ENCODE measurements at regions not wholly inside any gene's neighbourhood (a gene's known extent, or its start where the extent isn't known, plus 50 kb on each side); places are given as distances from the start of the nearest gene placed in this dataset.

- 75 to 80% (median 76%) methylated on average over 3 of the region's 3 CpGs for WGBS, 5 donors
- H3K9me3 ChIP-seq: no peaks in the 10 kb centered on the region
- no peaks in the 10 kb centered on the region for H3K4me1 ChIP-seq
- intact Hi-C loops (cut with DNase I; ENCODE audit: low total_unique reads): no loop called here
- no peaks in the 10 kb centered on the region for H3K36me3 ChIP-seq
- no peak overlapping the region for H3K27ac ChIP-seq
- TF ChIP-seq POLR2A (IDR thresholded peaks at IDR 0.05): no peak
- TF ChIP-seq CTCF (IDR thresholded peaks at IDR 0.05): no peak
- H3K4me3 ChIP-seq: no peak overlapping the region
- DNase-seq: no peak
- no peaks in the 10 kb centered on the region for H3K27me3 ChIP-seq
Observed at GRCh38 chr4:35604252-35604651, 640.1 kb downstream of the ARAP2 start.

- Histone ChIP-seq H3K4me3 (no peak overlapping the region), H3K4me1 (no peaks in the 10 kb centered on the region), H3K27me3 (no peaks in the 10 kb centered on the region), H3K9me3 (no peaks in the 10 kb centered on the region), H3K27ac (no peak overlapping the region), H3K36me3 (no peaks in the 10 kb centered on the region)
- no peak for TF ChIP-seq POLR2A (IDR thresholded peaks at IDR 0.05)
- TF ChIP-seq CTCF (IDR thresholded peaks at IDR 0.05): no peak
- TF ChIP-seq POLR2AphosphoS5 (IDR thresholded peaks at IDR 0.05): no peak
- no peak for TF ChIP-seq EP300 (IDR thresholded peaks at IDR 0.05)
- 81 to 89% (median 86%) methylated on average over 1 of the region's 1 CpG for WGBS, 5 donors
- intact Hi-C loops (cut with DNase I; ENCODE audit: low total_unique reads): no loop called here
- DNase-seq: no peak
Observed at GRCh38 chr4:35604724-35605123, 639.6 kb downstream of the ARAP2 start.

- intact Hi-C loops (cut with DNase I; ENCODE audit: low total_unique reads): no loop called here
- no peak for DNase-seq
- Histone ChIP-seq H3K27me3 (no peaks in the 10 kb centered on the region), H3K9me3 (no peaks in the 10 kb centered on the region), H3K4me1 (no peaks in the 10 kb centered on the region), H3K36me3 (no peaks in the 10 kb centered on the region), H3K27ac (no peak overlapping the region), H3K4me3 (no peak overlapping the region)
- TF ChIP-seq CTCF (IDR thresholded peaks at IDR 0.05): no peak
- no peak for TF ChIP-seq EP300 (IDR thresholded peaks at IDR 0.05)
- no peak for TF ChIP-seq POLR2AphosphoS5 (IDR thresholded peaks at IDR 0.05)
- TF ChIP-seq POLR2A (IDR thresholded peaks at IDR 0.05): no peak
Observed at GRCh38 chr4:35608205-35608604, 636.1 kb downstream of the ARAP2 start.

GRCh38 chr4:35614120-35614519, 630.2 kb downstream of the ARAP2 start:
- Histone ChIP-seq H3K27me3 (no peaks in the 10 kb centered on the region), H3K9me3 (peaks cover 0 to 3% (median 0%) of the 10 kb centered on the region in 4 donors)
- TF ChIP-seq POLR2AphosphoS5 (IDR thresholded peaks at IDR 0.05): no peak
- TF ChIP-seq POLR2A (IDR thresholded peaks at IDR 0.05): no peak
- no peak for TF ChIP-seq CTCF (IDR thresholded peaks at IDR 0.05)
- TF ChIP-seq EP300 (IDR thresholded peaks at IDR 0.05): no peak

GRCh38 chr4:35639929-35640328, 604.4 kb downstream of the ARAP2 start:
- H3K27me3 ChIP-seq: no peaks in the 10 kb centered on the region
- DNase-seq: no peak
- no peaks in the 10 kb centered on the region for H3K9me3 ChIP-seq
- intact Hi-C loops (cut with DNase I; ENCODE audit: low total_unique reads): no loop called here
- H3K4me1 ChIP-seq: no peaks in the 10 kb centered on the region
- H3K27ac ChIP-seq: no peak overlapping the region
- H3K36me3 ChIP-seq: no peaks in the 10 kb centered on the region
- H3K4me3 ChIP-seq: no peak overlapping the region
- 59 to 68% (median 62%) methylated on average over 3 of the region's 3 CpGs for WGBS, 5 donors
- TF ChIP-seq POLR2A (IDR thresholded peaks at IDR 0.05) (no peak), EP300 (IDR thresholded peaks at IDR 0.05) (no peak), POLR2AphosphoS5 (IDR thresholded peaks at IDR 0.05) (no peak)

More at GRCh38 chr4:35614120-35614519, 630.2 kb downstream of the ARAP2 start:
- intact Hi-C loops (cut with DNase I; ENCODE audit: low total_unique reads): no loop called here
- no peaks in the 10 kb centered on the region for H3K4me1 ChIP-seq
- no peaks in the 10 kb centered on the region for H3K36me3 ChIP-seq
- H3K4me3 ChIP-seq: no peak overlapping the region
- H3K27ac ChIP-seq: no peak overlapping the region
- no peak for DNase-seq
- 51 to 65% (median 55%) methylated on average over 2 of the region's 2 CpGs for WGBS, 5 donors

Measured in stomach (tissue), 8 donors.